Body of pancreas (tissue), 4 donors: ENCODE measurements at regions not wholly inside any gene's neighbourhood (a gene's known extent, or its start where the extent isn't known, plus 50 kb on each side); places are given as distances from the start of the nearest gene placed in this dataset.

ENCODE experiments used
- ATAC-seq: fragments of 150-250 bp; one replicate; pipeline ENCODE4 v1.9.1; 2016
- DNase-seq, 4 donors: peaks; one replicate each; pipeline ENCODE4 v3.0.0-alpha.2; 2019
- H3K27ac ChIP-seq, 4 donors: fragments of 200-600 bp; sonication (generic); 1 replicate in 3 of 4; 2 replicates in 1 of 4; pipeline versions ENCODE4 v1.5.1 to v1.6.1; 2016 to 2019; ENCODE audit warnings: mild to moderate bottlenecking in 1 of 4, mixed read lengths in 1 of 4, moderate library complexity in 1 of 4
- H3K27me3 ChIP-seq, 2 donors: fragments of 200-600 bp; sonication (generic); one replicate each; pipeline ENCODE4 v1.6.0; 2016; ENCODE audit warnings: mild to moderate bottlenecking in 1 of 2
- H3K36me3 ChIP-seq, 2 donors: fragments of 200-600 bp; sonication (generic); replicated peaks in 1 of 2; 2 replicates each; pipeline ENCODE4 v1.5.1; 2016; ENCODE audit warnings: low read depth in 2 of 2; ENCODE audit not compliant: insufficient read depth in 1 of 2
- H3K4me1 ChIP-seq: fragments of 200-600 bp; sonication (generic); one replicate; pipeline ENCODE4 v1.6.0; 2016
- H3K4me3 ChIP-seq, 2 donors: fragments of 200-600 bp; sonication (generic); 1 replicate in 1 of 2; 2 replicates in 1 of 2; pipeline ENCODE4 v1.5.1; 2016 to 2019
- H3K9me3 ChIP-seq, 3 donors: fragments of 200-600 bp; sonication (generic); 1 replicate in 2 of 3; 2 replicates in 1 of 3; pipeline ENCODE4 v1.5.1; 2016
- POLR2A ChIP-seq, 3 donors: fragments of 450-650 bp; IDR thresholded peaks; one replicate each; pipeline ENCODE4 v1.6.1; 2016; ENCODE audit warnings: antibody characterized with exemption in 3 of 3, mild to moderate bottlenecking in 2 of 3
- WGBS, 2 donors: methylation state at CpG; one replicate each; pipeline ENCODE4 v1.1.5; 2017; 5-methylcytosine and 5-hydroxymethylcytosine counted together
- intact Hi-C: fragments of 100-400 bp; cut with DNase I; formaldehyde crosslinking; loops from one replicate; pipeline ENCODE4 v1.15.1; 2023
- TF ChIP-seq, protein P1 (sequence below), 7 experiments: fragments of 450-650 bp in 4 of 7; fragments of 200-600 bp in 3 of 7; sonication (generic) in 3 of 7; IDR thresholded peaks; one replicate each; pipeline ENCODE4 v1.5.1; 2016 to 2019; ENCODE audit warnings: antibody characterized with exemption in 7 of 7

DNA sequence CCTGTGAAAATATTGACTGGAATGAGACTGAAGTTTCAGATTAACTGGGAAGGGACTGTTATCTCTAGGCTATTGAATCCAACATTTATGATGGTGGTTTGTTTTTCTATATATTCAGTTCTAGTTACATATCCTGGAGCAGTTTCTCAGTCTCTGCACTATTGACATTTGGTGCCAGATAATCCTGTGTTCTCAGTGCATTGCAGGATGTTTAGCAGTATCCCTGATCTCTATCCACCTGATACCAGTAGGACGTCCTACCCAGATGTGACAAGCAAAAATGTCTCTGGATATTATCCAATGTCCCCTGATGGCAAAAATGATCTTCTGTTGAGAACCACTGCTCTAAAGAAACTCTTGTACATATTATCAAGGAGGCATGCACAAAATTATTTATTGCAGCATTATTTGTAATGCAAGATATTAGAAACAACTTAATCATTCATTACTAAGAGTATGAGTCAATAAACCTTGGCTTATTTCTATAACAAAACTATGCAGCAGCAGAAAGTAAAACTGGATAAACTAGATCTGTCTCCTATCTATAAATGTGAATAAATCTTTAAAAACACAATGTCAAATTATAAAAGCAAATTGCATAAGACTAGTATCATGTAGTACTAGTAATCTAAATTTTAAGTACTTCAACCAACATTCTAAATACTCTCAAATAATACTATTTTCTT lies 369.3 kb upstream of the RND3 start:
- no peak overlapping the region for H3K4me3 ChIP-seq
- TF ChIP-seq, protein P1, sequence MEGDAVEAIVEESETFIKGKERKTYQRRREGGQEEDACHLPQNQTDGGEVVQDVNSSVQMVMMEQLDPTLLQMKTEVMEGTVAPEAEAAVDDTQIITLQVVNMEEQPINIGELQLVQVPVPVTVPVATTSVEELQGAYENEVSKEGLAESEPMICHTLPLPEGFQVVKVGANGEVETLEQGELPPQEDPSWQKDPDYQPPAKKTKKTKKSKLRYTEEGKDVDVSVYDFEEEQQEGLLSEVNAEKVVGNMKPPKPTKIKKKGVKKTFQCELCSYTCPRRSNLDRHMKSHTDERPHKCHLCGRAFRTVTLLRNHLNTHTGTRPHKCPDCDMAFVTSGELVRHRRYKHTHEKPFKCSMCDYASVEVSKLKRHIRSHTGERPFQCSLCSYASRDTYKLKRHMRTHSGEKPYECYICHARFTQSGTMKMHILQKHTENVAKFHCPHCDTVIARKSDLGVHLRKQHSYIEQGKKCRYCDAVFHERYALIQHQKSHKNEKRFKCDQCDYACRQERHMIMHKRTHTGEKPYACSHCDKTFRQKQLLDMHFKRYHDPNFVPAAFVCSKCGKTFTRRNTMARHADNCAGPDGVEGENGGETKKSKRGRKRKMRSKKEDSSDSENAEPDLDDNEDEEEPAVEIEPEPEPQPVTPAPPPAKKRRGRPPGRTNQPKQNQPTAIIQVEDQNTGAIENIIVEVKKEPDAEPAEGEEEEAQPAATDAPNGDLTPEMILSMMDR (IDR thresholded peaks at IDR 0.05), result no peak
- TF ChIP-seq POLR2A (IDR thresholded peaks at IDR 0.05), result no peak
- intact Hi-C loops, result no loop called here
- no peak overlapping the region for H3K27ac ChIP-seq
- DNase-seq, result no peak
- WGBS, 2 donors, result 18 to 22% methylated on average over 1 of the region's 1 CpG
- no peaks in the 10 kb centered on the region for H3K27me3 ChIP-seq
- no peaks in the 10 kb centered on the region for H3K36me3 ChIP-seq
- no peak for ATAC-seq
- no peaks in the 10 kb centered on the region for H3K9me3 ChIP-seq
- H3K4me1 ChIP-seq, result peaks cover 4% of the 10 kb centered on the region

DNA sequence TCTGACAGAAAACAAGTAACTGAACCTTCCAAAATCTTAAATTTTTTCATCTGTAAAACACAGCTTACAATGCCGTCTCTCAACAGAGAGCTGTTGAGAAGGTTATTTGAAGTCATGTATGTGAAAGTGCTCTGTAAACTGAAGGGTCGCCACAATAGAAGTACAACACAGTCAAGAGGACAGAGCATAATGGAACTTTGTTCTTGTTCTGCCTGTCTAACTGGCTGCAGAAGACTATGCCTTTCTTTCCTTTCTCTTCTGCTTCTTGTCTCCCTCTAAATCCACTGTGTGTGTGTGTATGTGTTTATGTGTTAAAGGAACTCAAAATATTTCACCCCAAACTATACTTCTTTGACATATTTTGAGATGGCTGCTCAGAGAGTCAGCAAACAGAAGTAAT lies 365.8 kb upstream of the RND3 start:
- TF ChIP-seq, protein P1 (IDR thresholded peaks at IDR 0.05), result no peak
- no peak for TF ChIP-seq POLR2A (IDR thresholded peaks at IDR 0.05)
- intact Hi-C loops, result no loop called here
- DNase-seq (no peak), ATAC-seq (no peak)
- no peaks in the 10 kb centered on the region for H3K27me3 ChIP-seq
- 42 to 57% methylated on average over 2 of the region's 2 CpGs for WGBS, 2 donors
- peaks cover 4% of the 10 kb centered on the region for H3K4me1 ChIP-seq
- no peaks in the 10 kb centered on the region for H3K36me3 ChIP-seq
- H3K9me3 ChIP-seq, result no peaks in the 10 kb centered on the region
- H3K4me3 ChIP-seq, result no peak overlapping the region
- no peak overlapping the region for H3K27ac ChIP-seq

DNA sequence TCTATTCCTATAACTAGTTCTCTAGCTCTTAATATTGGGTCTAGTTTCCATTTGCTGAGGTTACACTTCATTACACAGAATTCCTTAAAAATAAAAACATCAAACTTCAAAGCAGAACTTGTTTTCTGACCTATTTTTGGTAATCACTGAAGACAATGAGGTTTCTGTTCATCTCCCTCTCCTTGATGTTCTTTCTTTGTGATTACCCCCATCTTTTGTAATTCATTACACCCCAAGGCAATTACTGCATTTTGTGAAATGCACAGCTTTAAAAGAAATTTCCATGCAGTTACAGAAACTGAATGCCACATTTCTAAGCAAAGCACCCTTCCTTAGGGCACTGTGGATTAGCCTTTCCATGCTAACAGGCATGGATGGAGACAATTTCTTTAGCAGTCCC lies 363.2 kb upstream of the RND3 start:
- peaks cover 4% of the 10 kb centered on the region for H3K4me1 ChIP-seq
- H3K27me3 ChIP-seq, result no peaks in the 10 kb centered on the region
- H3K4me3 ChIP-seq, result no peak overlapping the region
- ATAC-seq (no peak), DNase-seq (no peak)
- intact Hi-C loops, result no loop called here
- no peak overlapping the region for H3K27ac ChIP-seq
- TF ChIP-seq, protein P1 (IDR thresholded peaks at IDR 0.05), result no peak
- no peak for TF ChIP-seq POLR2A (IDR thresholded peaks at IDR 0.05)
- H3K9me3 ChIP-seq, result no peaks in the 10 kb centered on the region
- H3K36me3 ChIP-seq, result no peaks in the 10 kb centered on the region

DNA sequence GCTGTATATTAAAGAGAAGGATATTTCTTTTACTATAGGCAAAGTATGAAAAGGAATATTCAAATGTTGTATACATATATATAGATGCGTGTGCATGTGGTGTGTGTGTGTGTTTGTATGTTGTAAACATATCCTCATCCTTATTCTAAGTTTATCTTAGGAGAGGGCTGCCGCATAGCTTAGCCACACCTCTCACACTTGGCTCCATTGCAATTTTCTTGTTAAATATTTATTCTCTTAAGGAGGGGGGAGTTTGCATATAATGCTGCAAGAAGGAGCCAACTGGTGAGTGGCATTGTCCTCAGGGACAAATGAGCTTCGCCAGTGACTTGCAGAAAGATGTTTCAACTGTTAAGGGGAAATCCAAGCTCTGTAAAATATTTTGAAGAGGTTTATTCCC lies 360.1 kb upstream of the RND3 start:
- WGBS, 2 donors, result 29 to 32% methylated on average over 3 of the region's 3 CpGs
- Histone ChIP-seq H3K36me3 (no peaks in the 10 kb centered on the region), H3K9me3 (no peaks in the 10 kb centered on the region), H3K27me3 (no peaks in the 10 kb centered on the region), H3K27ac (no peak overlapping the region), H3K4me3 (no peak overlapping the region), H3K4me1 (no peaks in the 10 kb centered on the region)
- DNase-seq (no peak), ATAC-seq (no peak)
- no peak for TF ChIP-seq POLR2A (IDR thresholded peaks at IDR 0.05)
- TF ChIP-seq, protein P1 (IDR thresholded peaks at IDR 0.05), result no peak
- intact Hi-C loops, result no loop called here

DNA sequence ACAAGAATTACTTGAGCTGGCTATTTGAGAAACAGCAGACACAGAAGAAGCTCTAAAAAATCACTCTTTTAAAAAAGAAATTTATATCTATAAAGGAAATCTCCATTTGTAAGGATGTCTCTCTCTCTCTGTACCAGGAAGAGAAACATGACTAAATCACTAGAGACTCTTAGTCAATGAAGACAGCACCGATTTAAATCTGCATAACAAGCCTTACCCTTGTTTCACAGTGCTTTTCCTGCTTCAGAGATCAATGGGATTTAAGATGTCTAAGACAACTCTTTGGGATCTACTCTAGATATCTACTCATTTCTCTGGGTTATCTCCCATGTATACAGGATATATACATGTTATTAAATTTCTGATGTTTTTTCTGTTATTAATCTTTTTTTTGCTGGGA lies 359.2 kb upstream of the RND3 start:
- DNase-seq, result no peak
- no peaks in the 10 kb centered on the region for H3K4me1 ChIP-seq
- no peak overlapping the region for H3K27ac ChIP-seq
- H3K9me3 ChIP-seq, result no peaks in the 10 kb centered on the region
- H3K27me3 ChIP-seq, result no peaks in the 10 kb centered on the region
- 39 to 71% methylated on average over 1 of the region's 1 CpG for WGBS, 2 donors
- intact Hi-C loops, result no loop called here
- H3K4me3 ChIP-seq, result no peak overlapping the region
- TF ChIP-seq, protein P1 (IDR thresholded peaks at IDR 0.05), result no peak
- no peak for TF ChIP-seq POLR2A (IDR thresholded peaks at IDR 0.05)
- ATAC-seq, result no peak
- H3K36me3 ChIP-seq, result no peaks in the 10 kb centered on the region
